ENCODE measurements at regions not wholly inside any gene's neighbourhood (a gene's known extent, or its start where the extent isn't known, plus 50 kb on each side); places are given as distances from the start of the nearest gene placed in this dataset.

DNA sequence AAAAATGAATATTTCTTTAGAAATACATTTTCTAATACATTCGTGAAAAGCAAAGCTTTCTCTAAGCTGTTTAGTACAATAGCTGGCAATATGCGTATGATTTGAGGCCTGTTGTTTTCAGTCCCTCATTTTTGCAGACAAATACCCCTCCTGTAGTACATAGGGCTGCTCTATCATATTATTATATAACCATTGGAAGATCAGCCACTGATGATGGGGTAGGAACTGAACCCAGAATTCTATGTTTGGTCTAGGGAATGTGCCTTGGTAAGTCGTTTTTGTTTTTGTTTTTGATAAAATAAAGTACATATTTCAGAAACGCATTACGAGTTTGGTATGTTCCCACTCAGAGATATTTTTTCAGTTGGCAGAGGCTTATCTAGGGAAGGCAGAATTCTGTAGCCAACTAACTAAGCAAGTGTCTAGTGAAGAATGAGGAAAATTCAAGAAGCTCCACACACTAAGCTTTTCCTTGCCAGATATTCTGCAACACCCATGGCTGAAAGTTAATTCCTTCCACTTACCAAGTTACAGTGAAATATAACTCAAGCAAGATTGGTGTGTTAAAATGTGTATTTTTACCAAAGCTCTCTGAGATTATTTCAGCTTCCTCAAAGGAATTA is 656.9 kb upstream of the MIR17HG start:
- Histone ChIP-seq H3K9me3 (ENCODE audit: control insufficient read depth, low read length) (no peaks in the 10 kb centered on the region), H3K4me3 (ENCODE audit: extremely low read depth, insufficient read depth, low read length, poor library complexity, severe bottlenecking) (no peak overlapping the region), H3K4me1 (ENCODE audit: control insufficient read depth, insufficient read depth, low read length, poor library complexity, severe bottlenecking) (no peaks in the 10 kb centered on the region), H3K36me3 (ENCODE audit: control insufficient read depth, insufficient read depth, low read length) (no peaks in the 10 kb centered on the region), H3K27ac (ENCODE audit: low read depth, low read length, severe bottlenecking) (no peak overlapping the region)
- WGBS, 2 experiments (ENCODE audit: insufficient coverage in 2 of 2) = 100% methylated on average over 2 of the region's 5 CpGs; no CpG with 5 or more reads in 1 of the 2 experiments

DNA sequence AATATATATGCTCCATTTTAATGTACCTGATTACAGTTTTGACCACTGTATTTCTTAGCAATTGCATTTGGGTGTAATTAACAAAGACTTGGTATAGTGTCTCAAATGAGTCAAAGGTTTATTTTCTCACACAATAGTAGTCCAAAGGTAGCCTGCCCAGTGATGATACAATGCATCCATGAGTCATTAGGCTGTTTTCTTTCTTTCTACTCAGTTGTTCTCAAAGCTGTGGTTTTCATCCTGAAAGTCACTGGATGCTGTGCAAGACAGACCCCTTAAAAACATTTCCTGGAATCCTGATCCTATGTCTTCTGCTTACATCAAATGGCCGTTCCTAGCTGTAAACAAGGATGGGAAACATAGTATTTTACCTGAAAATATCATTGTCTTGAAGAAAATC is 651.2 kb upstream of the MIR17HG start:
- WGBS, 2 experiments (ENCODE audit: insufficient coverage in 2 of 2) = 80% methylated on average over 1 of the region's 1 CpG; no CpG with 5 or more reads in 1 of the 2 experiments
- H3K9me3 ChIP-seq (ENCODE audit: control insufficient read depth, low read length) = no peaks in the 10 kb centered on the region
- peak overlapping the region; percentile 58 for H3K27ac ChIP-seq (ENCODE audit: low read depth, low read length, severe bottlenecking)
- H3K36me3 ChIP-seq (ENCODE audit: control insufficient read depth, insufficient read depth, low read length) = no peaks in the 10 kb centered on the region
- no peak overlapping the region for H3K4me3 ChIP-seq (ENCODE audit: extremely low read depth, insufficient read depth, low read length, poor library complexity, severe bottlenecking)
- peaks cover 5% of the 10 kb centered on the region for H3K4me1 ChIP-seq (ENCODE audit: control insufficient read depth, insufficient read depth, low read length, poor library complexity, severe bottlenecking)

DNA sequence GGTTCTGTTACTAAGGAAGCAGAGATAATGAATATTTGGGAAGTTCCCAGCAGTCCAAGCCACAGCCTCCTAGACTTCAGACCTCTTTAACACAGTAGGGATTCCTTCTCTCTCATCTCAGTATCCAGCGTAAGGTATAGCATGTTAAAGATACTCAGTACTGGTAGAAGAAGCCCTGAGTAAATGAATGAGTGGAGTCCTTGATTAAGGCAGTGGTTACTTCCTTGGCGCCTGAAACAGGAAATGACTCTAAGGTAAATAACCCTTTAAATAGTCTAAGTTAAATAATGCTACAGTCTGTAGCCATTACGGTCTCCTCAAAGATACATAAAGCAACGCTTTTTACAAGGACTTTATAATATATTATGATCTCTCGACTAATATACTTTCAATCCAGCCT is 650.8 kb upstream of the MIR17HG start:
- Histone ChIP-seq H3K36me3 (ENCODE audit: control insufficient read depth, insufficient read depth, low read length) (no peaks in the 10 kb centered on the region), H3K4me1 (ENCODE audit: control insufficient read depth, insufficient read depth, low read length, poor library complexity, severe bottlenecking) (peaks cover 5% of the 10 kb centered on the region), H3K27ac (ENCODE audit: low read depth, low read length, severe bottlenecking) (peak overlapping the region; percentile 58), H3K9me3 (ENCODE audit: control insufficient read depth, low read length) (no peaks in the 10 kb centered on the region), H3K4me3 (ENCODE audit: extremely low read depth, insufficient read depth, low read length, poor library complexity, severe bottlenecking) (no peak overlapping the region)
- no CpG with 5 or more reads among the region's 5 CpGs for WGBS, 2 experiments (ENCODE audit: insufficient coverage in 2 of 2)

DNA sequence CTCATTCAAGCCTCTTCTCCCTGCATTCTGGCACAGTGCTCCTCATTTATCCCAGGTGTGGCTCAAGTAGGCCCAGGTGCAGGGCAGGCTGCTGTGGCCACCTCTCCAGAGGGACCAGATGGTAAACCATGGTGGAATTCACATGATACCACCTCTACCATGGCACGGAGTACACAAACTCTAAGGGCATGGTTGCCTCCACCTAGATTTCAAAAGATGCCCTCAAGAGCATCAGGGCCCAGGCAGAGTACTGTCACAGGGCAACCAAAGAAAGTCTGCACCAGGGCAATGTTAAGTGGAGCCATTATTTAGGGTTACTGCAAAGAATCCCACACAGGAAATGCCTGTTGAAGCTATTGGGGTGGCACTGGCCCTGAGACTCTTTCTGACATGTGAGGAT is 647.1 kb upstream of the MIR17HG start:
- Histone ChIP-seq H3K36me3 (ENCODE audit: control insufficient read depth, insufficient read depth, low read length) (no peaks in the 10 kb centered on the region), H3K4me1 (ENCODE audit: control insufficient read depth, insufficient read depth, low read length, poor library complexity, severe bottlenecking) (peaks cover 5% of the 10 kb centered on the region), H3K4me3 (ENCODE audit: extremely low read depth, insufficient read depth, low read length, poor library complexity, severe bottlenecking) (no peak overlapping the region), H3K9me3 (ENCODE audit: control insufficient read depth, low read length) (no peaks in the 10 kb centered on the region), H3K27ac (ENCODE audit: low read depth, low read length, severe bottlenecking) (no peak overlapping the region)
- WGBS, 2 experiments (ENCODE audit: insufficient coverage in 2 of 2) = 100% methylated on average over 1 of the region's 1 CpG; no CpG with 5 or more reads in 1 of the 2 experiments

DNA sequence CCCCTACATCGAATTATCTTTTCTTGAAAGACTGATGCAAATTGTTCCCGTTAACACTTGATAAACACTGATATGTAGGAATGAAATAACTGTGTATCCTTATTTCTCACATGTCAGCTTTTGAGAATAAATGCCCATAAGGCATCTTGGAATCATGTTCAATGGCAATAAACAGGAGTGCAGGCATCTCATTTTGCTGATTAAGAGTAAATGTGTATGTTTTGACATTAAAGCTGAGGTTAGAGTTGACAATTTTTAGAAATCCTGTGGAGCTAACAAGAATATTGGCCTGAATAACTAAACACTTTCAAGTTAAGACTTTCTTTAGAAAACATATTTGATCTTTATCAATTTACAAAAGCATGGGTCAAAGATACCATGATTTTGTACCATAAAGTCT is 646.2 kb upstream of the MIR17HG start:
- WGBS, 2 experiments (ENCODE audit: insufficient coverage in 2 of 2) = 100% methylated on average over 1 of the region's 2 CpGs; no CpG with 5 or more reads in 1 of the 2 experiments
- H3K4me3 ChIP-seq (ENCODE audit: extremely low read depth, insufficient read depth, low read length, poor library complexity, severe bottlenecking) = no peak overlapping the region
- no peaks in the 10 kb centered on the region for H3K9me3 ChIP-seq (ENCODE audit: control insufficient read depth, low read length)
- no peak overlapping the region for H3K27ac ChIP-seq (ENCODE audit: low read depth, low read length, severe bottlenecking)
- peaks cover 5% of the 10 kb centered on the region for H3K4me1 ChIP-seq (ENCODE audit: control insufficient read depth, insufficient read depth, low read length, poor library complexity, severe bottlenecking)
- H3K36me3 ChIP-seq (ENCODE audit: control insufficient read depth, insufficient read depth, low read length) = no peaks in the 10 kb centered on the region

DNA sequence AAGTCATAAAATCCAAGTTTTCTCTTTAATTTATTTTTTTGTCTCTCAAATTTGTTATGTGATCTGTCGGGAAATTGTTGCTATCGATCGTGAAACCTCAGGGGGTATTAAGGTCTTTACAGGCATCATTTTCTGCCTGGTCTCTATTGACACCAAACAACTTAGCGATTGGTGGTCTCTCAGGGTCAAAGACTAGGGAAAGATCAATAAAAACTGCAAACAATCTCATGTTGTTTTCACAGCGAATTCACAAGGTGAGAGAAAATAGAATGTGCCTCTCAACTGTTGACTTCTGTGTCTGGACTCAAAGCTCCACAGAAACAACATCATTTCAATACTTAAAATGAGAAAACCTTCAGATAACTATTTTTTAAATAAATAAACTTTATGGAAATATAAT is 645.4 kb upstream of the MIR17HG start:
- Histone ChIP-seq H3K4me3 (ENCODE audit: extremely low read depth, insufficient read depth, low read length, poor library complexity, severe bottlenecking) (no peak overlapping the region), H3K9me3 (ENCODE audit: control insufficient read depth, low read length) (no peaks in the 10 kb centered on the region), H3K4me1 (ENCODE audit: control insufficient read depth, insufficient read depth, low read length, poor library complexity, severe bottlenecking) (no peaks in the 10 kb centered on the region), H3K27ac (ENCODE audit: low read depth, low read length, severe bottlenecking) (no peak overlapping the region), H3K36me3 (ENCODE audit: control insufficient read depth, insufficient read depth, low read length) (no peaks in the 10 kb centered on the region)
- 100% methylated on average over 1 of the region's 5 CpGs for WGBS, 2 experiments (ENCODE audit: insufficient coverage in 2 of 2)

DNA sequence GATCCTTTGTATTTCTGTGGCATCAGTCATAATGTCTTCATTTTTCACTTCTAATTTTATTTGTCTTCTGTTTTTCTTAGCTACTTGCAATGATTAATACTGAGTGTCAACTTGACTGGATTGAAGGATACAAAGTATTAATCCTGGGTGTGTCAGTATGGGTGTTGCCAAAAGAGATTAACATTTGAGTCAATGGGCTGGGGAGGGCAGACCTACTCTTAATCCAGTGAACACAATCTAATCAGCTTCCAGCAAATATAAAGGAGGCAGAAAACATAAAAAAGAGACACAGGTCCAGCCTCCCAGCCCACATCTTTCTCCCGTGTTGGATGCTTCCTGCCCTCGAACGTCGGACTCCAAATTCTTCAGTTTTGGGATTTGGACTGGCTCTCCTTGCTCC is 640.9 kb upstream of the MIR17HG start:
- H3K9me3 ChIP-seq (ENCODE audit: control insufficient read depth, low read length) = no peaks in the 10 kb centered on the region
- no peaks in the 10 kb centered on the region for H3K36me3 ChIP-seq (ENCODE audit: control insufficient read depth, insufficient read depth, low read length)
- H3K4me1 ChIP-seq (ENCODE audit: control insufficient read depth, insufficient read depth, low read length, poor library complexity, severe bottlenecking) = no peaks in the 10 kb centered on the region
- 100% methylated on average over 3 of the region's 4 CpGs; no CpG with 5 or more reads in 1 of the 2 experiments for WGBS, 2 experiments (ENCODE audit: insufficient coverage in 2 of 2)
- H3K4me3 ChIP-seq (ENCODE audit: extremely low read depth, insufficient read depth, low read length, poor library complexity, severe bottlenecking) = no peak overlapping the region
- H3K27ac ChIP-seq (ENCODE audit: low read depth, low read length, severe bottlenecking) = no peak overlapping the region

DNA sequence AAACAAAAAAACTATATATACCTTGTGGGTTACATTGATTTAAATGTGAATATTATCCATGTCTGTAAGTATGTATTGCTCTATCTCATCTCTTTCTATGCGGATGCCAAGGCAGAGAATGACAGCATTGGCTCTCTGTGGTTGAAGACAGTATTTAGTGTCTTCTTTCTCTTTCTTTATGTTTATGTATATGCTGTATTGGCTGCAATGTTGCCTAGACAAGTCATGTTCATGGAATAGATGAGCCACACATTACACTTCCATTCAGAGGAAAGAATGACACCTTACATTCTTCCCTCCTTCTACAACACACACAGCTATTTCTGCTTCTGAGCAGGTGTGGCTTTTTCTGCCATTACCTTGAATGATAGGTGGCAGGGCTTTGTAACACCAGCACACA is 639.4 kb upstream of the MIR17HG start:
- Histone ChIP-seq H3K4me1 (ENCODE audit: control insufficient read depth, insufficient read depth, low read length, poor library complexity, severe bottlenecking) (no peaks in the 10 kb centered on the region), H3K9me3 (ENCODE audit: control insufficient read depth, low read length) (no peaks in the 10 kb centered on the region), H3K27ac (ENCODE audit: low read depth, low read length, severe bottlenecking) (no peak overlapping the region), H3K36me3 (ENCODE audit: control insufficient read depth, insufficient read depth, low read length) (no peaks in the 10 kb centered on the region), H3K4me3 (ENCODE audit: extremely low read depth, insufficient read depth, low read length, poor library complexity, severe bottlenecking) (no peak overlapping the region)
- WGBS, 2 experiments (ENCODE audit: insufficient coverage in 2 of 2) = no CpG with 5 or more reads among the region's 1 CpG

DNA sequence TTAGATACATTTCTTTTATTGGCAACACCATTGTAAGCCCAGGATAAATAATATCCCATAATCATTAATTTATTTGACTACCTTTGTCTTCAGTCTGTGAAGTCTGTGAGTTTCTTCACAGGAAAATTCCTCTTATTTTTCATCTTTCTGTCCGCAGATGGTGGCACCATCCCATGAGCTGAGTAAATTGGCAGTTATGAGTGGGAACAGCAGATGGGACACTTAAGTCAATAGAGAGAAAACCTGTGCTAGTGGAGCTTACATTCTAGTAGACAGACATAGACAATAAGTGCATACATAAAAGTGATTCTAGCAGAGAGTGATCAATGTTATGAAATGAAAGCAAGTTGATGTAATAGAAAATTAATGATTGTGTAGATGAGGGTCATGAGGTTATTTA is 638.2 kb upstream of the MIR17HG start:
- Histone ChIP-seq H3K4me1 (ENCODE audit: control insufficient read depth, insufficient read depth, low read length, poor library complexity, severe bottlenecking) (no peaks in the 10 kb centered on the region), H3K27ac (ENCODE audit: low read depth, low read length, severe bottlenecking) (no peak overlapping the region), H3K9me3 (ENCODE audit: control insufficient read depth, low read length) (no peaks in the 10 kb centered on the region), H3K36me3 (ENCODE audit: control insufficient read depth, insufficient read depth, low read length) (no peaks in the 10 kb centered on the region), H3K4me3 (ENCODE audit: extremely low read depth, insufficient read depth, low read length, poor library complexity, severe bottlenecking) (no peak overlapping the region)
- no CpG with 5 or more reads among the region's 1 CpG for WGBS, 2 experiments (ENCODE audit: insufficient coverage in 2 of 2)

DNA sequence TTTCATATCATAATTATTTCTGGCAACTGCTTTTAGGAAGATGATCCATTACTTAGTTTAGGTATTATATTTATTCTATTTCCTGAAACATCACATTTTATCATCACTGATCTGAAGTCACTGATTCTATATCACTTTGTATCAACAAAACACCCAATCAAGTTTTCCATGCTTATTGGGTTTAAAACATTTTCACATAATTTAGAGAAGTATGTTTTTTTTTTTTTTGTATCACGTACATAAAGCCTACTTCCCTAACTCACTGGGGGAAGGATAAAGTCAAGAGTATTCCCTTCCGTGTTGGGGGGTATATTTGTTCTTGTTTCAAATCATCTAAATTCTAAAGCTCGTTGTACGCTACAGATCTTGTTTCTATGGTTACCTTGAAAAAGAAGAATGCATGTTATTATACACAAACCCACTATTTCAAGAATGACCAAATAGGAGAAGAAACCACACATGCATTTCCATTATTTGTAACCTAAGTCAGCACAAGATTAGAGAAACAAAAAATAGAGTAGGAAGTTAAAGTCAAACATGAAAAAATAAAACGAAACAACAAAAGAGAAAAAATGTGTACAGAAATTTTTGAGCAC is 637.2 kb upstream of the MIR17HG start:
- no peaks in the 10 kb centered on the region for H3K36me3 ChIP-seq (ENCODE audit: control insufficient read depth, insufficient read depth, low read length)
- WGBS, 2 experiments (ENCODE audit: insufficient coverage in 2 of 2) = no CpG with 5 or more reads among the region's 5 CpGs
- no peak overlapping the region for H3K27ac ChIP-seq (ENCODE audit: low read depth, low read length, severe bottlenecking)
- H3K9me3 ChIP-seq (ENCODE audit: control insufficient read depth, low read length) = no peaks in the 10 kb centered on the region
- no peak overlapping the region for H3K4me3 ChIP-seq (ENCODE audit: extremely low read depth, insufficient read depth, low read length, poor library complexity, severe bottlenecking)
- no peaks in the 10 kb centered on the region for H3K4me1 ChIP-seq (ENCODE audit: control insufficient read depth, insufficient read depth, low read length, poor library complexity, severe bottlenecking)

DNA sequence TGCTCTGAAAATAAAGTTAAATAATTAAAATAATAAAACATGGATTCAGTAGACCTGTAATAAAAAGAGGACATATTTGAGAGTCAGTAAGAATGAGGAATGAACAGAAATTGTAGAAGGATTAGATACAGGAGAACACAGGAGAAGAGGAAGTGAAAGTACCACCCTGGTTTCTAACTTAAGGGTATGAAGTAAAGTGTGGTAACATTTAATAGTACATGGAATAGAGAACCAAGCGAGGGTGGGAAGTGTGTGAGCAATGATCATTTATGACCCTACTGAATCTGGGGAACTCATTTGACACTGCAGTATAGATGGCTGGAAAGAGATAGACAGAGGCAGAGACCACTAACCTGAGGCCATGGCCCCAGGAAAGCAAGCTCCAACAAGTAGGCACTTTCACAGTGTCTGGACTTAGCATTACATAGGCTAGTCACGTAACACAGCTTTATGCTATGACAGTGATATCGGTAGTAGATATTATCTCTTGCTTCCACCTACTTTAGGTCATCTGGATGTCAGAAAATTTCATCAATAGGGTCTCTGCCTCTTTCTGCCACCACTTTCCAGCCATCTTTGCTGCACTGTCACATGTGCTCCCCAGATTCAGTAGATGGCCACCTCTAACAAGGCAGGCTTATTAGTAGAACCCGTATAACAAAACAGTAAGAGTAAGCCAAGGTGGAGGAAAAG is 633.9 kb upstream of the MIR17HG start:
- Histone ChIP-seq H3K9me3 (ENCODE audit: control insufficient read depth, low read length) (no peaks in the 10 kb centered on the region), H3K4me1 (ENCODE audit: control insufficient read depth, insufficient read depth, low read length, poor library complexity, severe bottlenecking) (peaks cover 11% of the 10 kb centered on the region), H3K36me3 (ENCODE audit: control insufficient read depth, insufficient read depth, low read length) (no peaks in the 10 kb centered on the region), H3K4me3 (ENCODE audit: extremely low read depth, insufficient read depth, low read length, poor library complexity, severe bottlenecking) (no peak overlapping the region), H3K27ac (ENCODE audit: low read depth, low read length, severe bottlenecking) (no peak overlapping the region)
- 95 to 100% methylated on average over 2 to 3 of the region's 4 CpGs for WGBS, 2 experiments (ENCODE audit: insufficient coverage in 2 of 2)

All from mesodermal cell (in vitro differentiated cells).